Upper lobe of left lung (tissue), 4 donors: ENCODE measurements at regions not wholly inside any gene's neighbourhood (a gene's known extent, or its start where the extent isn't known, plus 50 kb on each side); places are given as distances from the start of the nearest gene placed in this dataset.

Source experiments
- CTCF ChIP-seq, 6 experiments: fragments of 450-650 bp in 4 of 6; fragments of 200-600 bp in 2 of 6; sonication (generic) in 2 of 6; IDR thresholded peaks; one replicate each; pipeline ENCODE4 v1.5.1; 2016 to 2019; ENCODE audit warnings: antibody characterized with exemption in 6 of 6
- EP300 ChIP-seq, 4 donors: sonication (generic); formaldehyde crosslinking; IDR thresholded peaks; one replicate each; pipeline ENCODE4 v1.5.1; 2017; ENCODE audit warnings: antibody characterized with exemption in 4 of 4, control low read depth in 2 of 4
- POLR2A ChIP-seq, 4 donors: fragments of 450-650 bp; IDR thresholded peaks; one replicate each; pipeline ENCODE4 v1.5.1; 2016 to 2017; ENCODE audit warnings: antibody characterized with exemption in 4 of 4, mild to moderate bottlenecking in 2 of 4
- POLR2AphosphoS5 ChIP-seq, 2 donors: sonication (generic); formaldehyde crosslinking; IDR thresholded peaks; one replicate each; pipeline ENCODE4 v1.5.1; 2017; ENCODE audit warnings: antibody characterized with exemption in 2 of 2

GRCh38 chr3:40930131-40930538 lies 269.2 kb upstream of the CTNNB1 start:
- TF ChIP-seq CTCF (IDR thresholded peaks at IDR 0.05) (peak in 1 of 6 experiments; percentile 18), POLR2AphosphoS5 (IDR thresholded peaks at IDR 0.05) (no peak), POLR2A (IDR thresholded peaks at IDR 0.05) (no peak), EP300 (IDR thresholded peaks at IDR 0.05) (no peak)
